GM12892 (cell line): ENCODE measurements at regions not wholly inside any gene's neighbourhood (a gene's known extent, or its start where the extent isn't known, plus 50 kb on each side); places are given as distances from the start of the nearest gene placed in this dataset.

ENCODE experiments used
- POLR2A ChIP-seq: IDR thresholded peaks from 2 replicates; pipeline ENCODE4 v1.6.1; 2011; ENCODE audit warnings: low read depth, low read length, control low read depth
- POLR2AphosphoS5 ChIP-seq: IDR thresholded peaks from 2 replicates; pipeline ENCODE4 v1.6.1; 2011; ENCODE audit warnings: low read depth, low read length, control low read depth
- TAF1 ChIP-seq: IDR thresholded peaks from 2 replicates; pipeline ENCODE4 v1.6.1; 2011; ENCODE audit warnings: low read depth, mild to moderate bottlenecking, control low read depth, low read length, borderline replicate concordance

- TF ChIP-seq POLR2AphosphoS5 (no peak), TAF1 (no peak), POLR2A (no peak)
Measured at GRCh38 chr3:175879417-175879816, 1020.3 kb downstream of the NAALADL2 start.
